ENCODE measurements at regions not wholly inside any gene's neighbourhood (a gene's known extent, or its start where the extent isn't known, plus 50 kb on each side); places are given as distances from the start of the nearest gene placed in this dataset.

GRCh38 chr9:28976250-28976649 lies 1403.0 kb upstream of the C9orf72 start:
- no peak overlapping the region for H3K18ac ChIP-seq (ENCODE audit: low read depth in 1 of 2, low read length in 2 of 2)
- H4K8ac ChIP-seq (ENCODE audit: low read length): no peak overlapping the region
- no peak overlapping the region for H3K4ac ChIP-seq (ENCODE audit: low read depth in 1 of 2, low read length in 2 of 2)
- H3K9me3 ChIP-seq (ENCODE audit: control insufficient read depth, low read length): peaks cover 2% of the 10 kb centered on the region
- H2BK120ac ChIP-seq (ENCODE audit: low read depth, low read length): no peak overlapping the region
- no peak overlapping the region for H2AFZ ChIP-seq (ENCODE audit: low read depth, low read length)
- no peak for DNase-seq
- H2BK12ac ChIP-seq (ENCODE audit: low read length in 2 of 2): no peak overlapping the region
- H3K4me3 ChIP-seq (ENCODE audit: insufficient read depth in 1 of 2, low read depth in 1 of 2, low read length in 2 of 2): no peak overlapping the region
- H2BK5ac ChIP-seq (ENCODE audit: low read depth, low read length, poor library complexity, severe bottlenecking): no peak overlapping the region
- H2BK15ac ChIP-seq (ENCODE audit: low read depth, poor library complexity, severe bottlenecking): no peak overlapping the region
- H3K9ac ChIP-seq (ENCODE audit: low read length): no peak overlapping the region
- H2AK5ac ChIP-seq (ENCODE audit: low read length, severe bottlenecking): no peak overlapping the region
- no peak overlapping the region for H4K91ac ChIP-seq (ENCODE audit: low read length)
- H3K23ac ChIP-seq (ENCODE audit: low read length in 2 of 2): no peak overlapping the region
- H3K27ac ChIP-seq (ENCODE audit: low read length, poor library complexity, severe bottlenecking): no peak overlapping the region
- H3K14ac ChIP-seq (ENCODE audit: low read length in 2 of 2): no peak overlapping the region
- no peaks in the 10 kb centered on the region for H3K79me1 ChIP-seq (replicated peaks; ENCODE audit: low read length, poor library complexity, severe bottlenecking)
- H3K27me3 ChIP-seq (ENCODE audit: control insufficient read depth in 1 of 2, insufficient read depth in 1 of 2, low read length in 2 of 2): no peaks in the 10 kb centered on the region
- H3K36me3 ChIP-seq (ENCODE audit: control insufficient read depth in 1 of 2, insufficient read depth in 2 of 2, low read depth in 1 of 2, low read length in 2 of 2): no peaks in the 10 kb centered on the region
- H3K4me1 ChIP-seq (ENCODE audit: control insufficient read depth, insufficient read depth, low read depth, low read length): no peaks in the 10 kb centered on the region
- no peak overlapping the region for H3K4me2 ChIP-seq (ENCODE audit: low read length, poor library complexity, severe bottlenecking)

DNA sequence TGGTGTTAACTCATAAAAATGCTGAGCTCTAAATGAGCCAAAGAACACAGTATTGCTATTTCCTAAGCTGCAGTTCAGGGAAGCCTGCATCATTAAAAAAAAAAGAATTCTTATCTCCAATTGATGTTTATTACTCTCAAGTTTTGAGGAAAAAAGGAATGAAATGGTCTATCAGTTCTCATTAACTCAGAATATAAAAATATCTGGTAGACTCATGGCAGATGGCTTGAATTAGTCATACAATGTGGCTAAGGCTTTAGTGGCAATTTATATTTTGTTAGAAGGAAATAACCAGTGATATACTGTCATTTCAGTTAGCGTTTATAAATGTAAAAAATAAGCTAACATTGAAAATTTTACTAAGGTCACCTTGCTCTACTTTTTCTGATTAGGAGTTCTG lies 1403.4 kb upstream of the C9orf72 start:
- H2BK5ac ChIP-seq (ENCODE audit: low read depth, low read length, poor library complexity, severe bottlenecking): no peak overlapping the region
- no peak overlapping the region for H3K14ac ChIP-seq (ENCODE audit: low read length in 2 of 2)
- no peak overlapping the region for H2BK15ac ChIP-seq (ENCODE audit: low read depth, poor library complexity, severe bottlenecking)
- no peak overlapping the region for H3K4me2 ChIP-seq (ENCODE audit: low read length, poor library complexity, severe bottlenecking)
- H3K36me3 ChIP-seq (ENCODE audit: control insufficient read depth in 1 of 2, insufficient read depth in 2 of 2, low read depth in 1 of 2, low read length in 2 of 2): no peaks in the 10 kb centered on the region
- no peaks in the 10 kb centered on the region for H3K27me3 ChIP-seq (ENCODE audit: control insufficient read depth in 1 of 2, insufficient read depth in 1 of 2, low read length in 2 of 2)
- no peak overlapping the region for H3K18ac ChIP-seq (ENCODE audit: low read depth in 1 of 2, low read length in 2 of 2)
- H3K4me3 ChIP-seq (ENCODE audit: insufficient read depth in 1 of 2, low read depth in 1 of 2, low read length in 2 of 2): no peak overlapping the region
- WGBS: no CpG with 5 or more reads among the region's 1 CpG
- no peak overlapping the region for H2AK5ac ChIP-seq (ENCODE audit: low read length, severe bottlenecking)
- H3K23ac ChIP-seq (ENCODE audit: low read length in 2 of 2): no peak overlapping the region
- DNase-seq: no peak
- peaks cover 2% of the 10 kb centered on the region for H3K9me3 ChIP-seq (ENCODE audit: control insufficient read depth, low read length)
- H3K27ac ChIP-seq (ENCODE audit: low read length, poor library complexity, severe bottlenecking): no peak overlapping the region
- H2BK12ac ChIP-seq (ENCODE audit: low read length in 2 of 2): no peak overlapping the region
- H3K4me1 ChIP-seq (ENCODE audit: control insufficient read depth, insufficient read depth, low read depth, low read length): no peaks in the 10 kb centered on the region
- no peak overlapping the region for H3K4ac ChIP-seq (ENCODE audit: low read depth in 1 of 2, low read length in 2 of 2)
- no peak overlapping the region for H3K9ac ChIP-seq (ENCODE audit: low read length)
- no peak overlapping the region for H4K8ac ChIP-seq (ENCODE audit: low read length)
- H4K91ac ChIP-seq (ENCODE audit: low read length): no peak overlapping the region
- no peak overlapping the region for H2AFZ ChIP-seq (ENCODE audit: low read depth, low read length)
- no peak overlapping the region for H2BK120ac ChIP-seq (ENCODE audit: low read depth, low read length)
- H3K79me1 ChIP-seq (replicated peaks; ENCODE audit: low read length, poor library complexity, severe bottlenecking): no peaks in the 10 kb centered on the region

DNA sequence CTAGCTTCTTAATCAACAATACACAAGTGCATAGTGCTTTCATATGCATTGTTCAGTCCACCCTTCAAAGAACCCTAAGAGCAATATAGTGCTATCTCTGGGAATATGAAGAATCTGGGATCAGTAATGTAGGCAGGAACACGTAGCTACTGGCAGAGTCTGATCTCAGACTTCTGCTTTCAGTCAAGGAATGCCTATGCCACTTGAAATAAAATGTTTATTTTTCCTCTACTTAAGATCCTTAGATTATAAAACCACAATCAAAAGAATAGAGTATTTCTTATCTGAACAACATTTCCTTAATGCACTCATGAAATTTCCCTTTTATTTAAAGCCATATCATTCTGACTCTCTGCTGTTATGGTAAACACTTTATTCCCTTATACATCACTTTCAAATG lies 1407.8 kb upstream of the C9orf72 start:
- H3K4me1 ChIP-seq (ENCODE audit: control insufficient read depth, insufficient read depth, low read depth, low read length): no peaks in the 10 kb centered on the region
- no peak overlapping the region for H4K8ac ChIP-seq (ENCODE audit: low read length)
- no peaks in the 10 kb centered on the region for H3K27me3 ChIP-seq (ENCODE audit: control insufficient read depth in 1 of 2, insufficient read depth in 1 of 2, low read length in 2 of 2)
- no peak overlapping the region for H2AK5ac ChIP-seq (ENCODE audit: low read length, severe bottlenecking)
- H3K23ac ChIP-seq (ENCODE audit: low read length in 2 of 2): no peak overlapping the region
- no peak overlapping the region for H2BK5ac ChIP-seq (ENCODE audit: low read depth, low read length, poor library complexity, severe bottlenecking)
- no peak overlapping the region for H3K4me3 ChIP-seq (ENCODE audit: insufficient read depth in 1 of 2, low read depth in 1 of 2, low read length in 2 of 2)
- H2BK120ac ChIP-seq (ENCODE audit: low read depth, low read length): no peak overlapping the region
- no peak overlapping the region for H3K18ac ChIP-seq (ENCODE audit: low read depth in 1 of 2, low read length in 2 of 2)
- H2AFZ ChIP-seq (ENCODE audit: low read depth, low read length): no peak overlapping the region
- H3K4me2 ChIP-seq (ENCODE audit: low read length, poor library complexity, severe bottlenecking): no peak overlapping the region
- H3K14ac ChIP-seq (ENCODE audit: low read length in 2 of 2): no peak overlapping the region
- H2BK12ac ChIP-seq (ENCODE audit: low read length in 2 of 2): no peak overlapping the region
- no CpG with 5 or more reads among the region's 1 CpG for WGBS
- no peak overlapping the region for H3K4ac ChIP-seq (ENCODE audit: low read depth in 1 of 2, low read length in 2 of 2)
- H2BK15ac ChIP-seq (ENCODE audit: low read depth, poor library complexity, severe bottlenecking): no peak overlapping the region
- no peak overlapping the region for H3K27ac ChIP-seq (ENCODE audit: low read length, poor library complexity, severe bottlenecking)
- no peaks in the 10 kb centered on the region for H3K79me1 ChIP-seq (replicated peaks; ENCODE audit: low read length, poor library complexity, severe bottlenecking)
- no peaks in the 10 kb centered on the region for H3K36me3 ChIP-seq (ENCODE audit: control insufficient read depth in 1 of 2, insufficient read depth in 2 of 2, low read depth in 1 of 2, low read length in 2 of 2)
- no peaks in the 10 kb centered on the region for H3K9me3 ChIP-seq (ENCODE audit: control insufficient read depth, low read length)
- no peak overlapping the region for H3K9ac ChIP-seq (ENCODE audit: low read length)
- DNase-seq: peak; percentile 23
- no peak overlapping the region for H4K91ac ChIP-seq (ENCODE audit: low read length)

DNA sequence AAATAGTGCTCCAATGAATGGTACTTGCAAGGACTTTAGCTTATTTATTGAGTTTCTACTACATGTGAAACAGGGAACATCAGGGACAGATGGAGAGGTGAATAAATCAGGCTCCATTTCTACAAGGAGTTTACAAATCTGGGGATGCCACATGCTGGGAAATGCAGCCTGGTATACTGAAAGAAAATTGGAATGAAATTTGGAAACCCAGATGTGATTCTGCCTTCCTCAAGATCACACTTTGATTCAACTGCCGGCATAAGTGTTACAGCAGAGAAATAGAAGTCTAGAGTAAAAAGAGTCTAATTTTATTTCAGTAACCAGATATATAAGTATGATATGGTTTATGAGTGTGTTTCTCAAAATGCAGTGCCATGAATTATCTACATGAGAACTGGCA lies 1408.4 kb upstream of the C9orf72 start:
- Histone ChIP-seq H3K14ac (ENCODE audit: low read length in 2 of 2) (no peak overlapping the region), H2BK12ac (ENCODE audit: low read length in 2 of 2) (no peak overlapping the region), H3K9me3 (ENCODE audit: control insufficient read depth, low read length) (no peaks in the 10 kb centered on the region), H2BK15ac (ENCODE audit: low read depth, poor library complexity, severe bottlenecking) (no peak overlapping the region), H3K9ac (ENCODE audit: low read length) (no peak overlapping the region), H2AFZ (ENCODE audit: low read depth, low read length) (no peak overlapping the region), H2BK120ac (ENCODE audit: low read depth, low read length) (no peak overlapping the region), H3K36me3 (ENCODE audit: control insufficient read depth in 1 of 2, insufficient read depth in 2 of 2, low read depth in 1 of 2, low read length in 2 of 2) (no peaks in the 10 kb centered on the region), H3K4me1 (ENCODE audit: control insufficient read depth, insufficient read depth, low read depth, low read length) (no peaks in the 10 kb centered on the region), H2BK5ac (ENCODE audit: low read depth, low read length, poor library complexity, severe bottlenecking) (no peak overlapping the region), H3K23ac (ENCODE audit: low read length in 2 of 2) (no peak overlapping the region), H4K8ac (ENCODE audit: low read length) (no peak overlapping the region), H3K18ac (ENCODE audit: low read depth in 1 of 2, low read length in 2 of 2) (no peak overlapping the region), H3K4me2 (ENCODE audit: low read length, poor library complexity, severe bottlenecking) (no peak overlapping the region), H2AK5ac (ENCODE audit: low read length, severe bottlenecking) (no peak overlapping the region), H3K27ac (ENCODE audit: low read length, poor library complexity, severe bottlenecking) (no peak overlapping the region), H3K27me3 (ENCODE audit: control insufficient read depth in 1 of 2, insufficient read depth in 1 of 2, low read length in 2 of 2) (no peaks in the 10 kb centered on the region), H4K91ac (ENCODE audit: low read length) (no peak overlapping the region), H3K79me1 (replicated peaks; ENCODE audit: low read length, poor library complexity, severe bottlenecking) (no peaks in the 10 kb centered on the region), H3K4ac (ENCODE audit: low read depth in 1 of 2, low read length in 2 of 2) (no peak overlapping the region), H3K4me3 (ENCODE audit: insufficient read depth in 1 of 2, low read depth in 1 of 2, low read length in 2 of 2) (no peak overlapping the region)
- DNase-seq: no peak
- no CpG with 5 or more reads among the region's 1 CpG for WGBS
